Endothelial cell of umbilical vein (primary cell): ENCODE measurements at regions not wholly inside any gene's neighbourhood (a gene's known extent, or its start where the extent isn't known, plus 50 kb on each side); places are given as distances from the start of the nearest gene placed in this dataset.

Source experiments
- BruUV-seq: library from RNA; stranded (reverse); fragments of 400-500 nt; replicated peaks from 2 replicates; lab custom pipeline; 2021; lab: Mats Ljungman, UMichigan
- CTCF ChIA-PET: fragments of 300-600, 350-600 bp; sonication (Branson Sonifier 250); formaldehyde crosslinking; loops from one replicate; lab custom pipeline; 2021; ENCODE audit warnings: antibody characterized with exemption, inconsistent platforms; lab: Charles Lee
- POLR2A ChIA-PET: fragments of 300-600, 350-600 bp; sonication (Branson Sonifier 250); formaldehyde crosslinking; loops from one replicate; lab custom pipeline; 2021; ENCODE audit warnings: antibody characterized with exemption, inconsistent platforms; lab: Charles Lee
- DNase-seq: peaks from one replicate; pipeline ENCODE4 v3.0.0-alpha.2; 2011; ENCODE audit warnings: low read depth, low spot score
- FAIRE-seq: peaks from 2 replicates; lab custom pipeline; 2011; peaks lifted over from hg19 to GRCh38; lab: Jason Lieb, UNC
- H2AFZ ChIP-seq: 2 replicates; pipeline ENCODE4 v1.6.0; 2012; ENCODE audit warnings: low read depth, low read length, control low read depth, inconsistent platforms
- H3K27ac ChIP-seq: 2 replicates; pipeline ENCODE4 v1.5.1; 2011; ENCODE audit warnings: low read depth, mild to moderate bottlenecking, control low read depth, low read length, moderate library complexity; ENCODE audit not compliant: insufficient read depth
- H3K27me3 ChIP-seq, 2 experiments: 2 replicates each; pipeline versions ENCODE4 v1.6.0 to v1.6.1; 2011; ENCODE audit warnings: low read length in 2 of 2, mixed read lengths in 1 of 2; ENCODE audit not compliant: control insufficient read depth in 2 of 2, insufficient read depth in 2 of 2
- H3K36me3 ChIP-seq, 2 experiments: 2 replicates in 1 of 2; 3 replicates in 1 of 2; pipeline ENCODE4 v1.5.1; 2011; ENCODE audit warnings: low read length in 2 of 2, mild to moderate bottlenecking in 1 of 2, moderate library complexity in 1 of 2; ENCODE audit not compliant: control insufficient read depth in 2 of 2, insufficient read depth in 2 of 2; ENCODE audit errors: extremely low read depth in 1 of 2
- H3K4me1 ChIP-seq: 3 replicates; pipeline ENCODE4 v1.5.1; 2011; ENCODE audit warnings: mild to moderate bottlenecking, low read length; ENCODE audit not compliant: control insufficient read depth, insufficient read depth; ENCODE audit errors: extremely low read depth
- H3K4me2 ChIP-seq: 2 replicates; pipeline ENCODE4 v1.6.1; 2011; ENCODE audit warnings: low read length, control low read depth, mixed read lengths; ENCODE audit not compliant: insufficient read depth
- H3K4me3 ChIP-seq, 3 experiments: fragments of 200-600 bp in 1 of 3; sonication (generic), shearing (Covaris generic) in 1 of 3; replicated peaks in 1 of 3; 2 replicates each; pipeline ENCODE4 v1.5.1; 2011 to 2016; ENCODE audit warnings: control low read depth in 3 of 3, low read length in 3 of 3, mild to moderate bottlenecking in 2 of 3, inconsistent platforms in 1 of 3, low read depth in 1 of 3, moderate library complexity in 1 of 3; ENCODE audit not compliant: insufficient read depth in 1 of 3
- H3K79me2 ChIP-seq: 2 replicates; pipeline ENCODE4 v1.6.0; 2012; ENCODE audit warnings: low read length, inconsistent platforms; ENCODE audit not compliant: control insufficient read depth, insufficient read depth
- H3K9ac ChIP-seq: replicated peaks from 2 replicates; pipeline ENCODE3; 2011; ENCODE audit warnings: low read length, control low read depth; ENCODE audit not compliant: insufficient read depth; ENCODE audit errors: extremely low read depth
- H3K9me1 ChIP-seq: replicated peaks from 3 replicates; pipeline ENCODE4 v1.6.0; 2011; ENCODE audit warnings: mild to moderate bottlenecking, low read length; ENCODE audit not compliant: control insufficient read depth, insufficient read depth; ENCODE audit errors: extremely low read depth
- H3K9me3 ChIP-seq: replicated peaks from 2 replicates; pipeline ENCODE4 v1.5.1; 2012; ENCODE audit warnings: low read length, inconsistent platforms; ENCODE audit not compliant: control insufficient read depth, insufficient read depth
- H4K20me1 ChIP-seq: replicated peaks from 2 replicates; pipeline ENCODE3; 2011; ENCODE audit warnings: mild to moderate bottlenecking, low read length; ENCODE audit not compliant: control insufficient read depth, insufficient read depth; ENCODE audit errors: extremely low read depth
- CTCF ChIP-seq, 2 donors: IDR thresholded peaks; 1 replicate in 1 of 2; 2 replicates in 1 of 2; pipeline ENCODE4 v1.5.1; 2011; ENCODE audit warnings: low read length in 2 of 2, mild to moderate bottlenecking in 2 of 2, moderate library complexity in 2 of 2, control low read depth in 1 of 2, inconsistent platforms in 1 of 2, low read depth in 1 of 2; ENCODE audit not compliant: insufficient read depth in 1 of 2; ENCODE audit errors: extremely low read depth in 1 of 2
- EZH2 ChIP-seq: IDR thresholded peaks from 2 replicates; pipeline ENCODE4 v1.6.1; 2012; ENCODE audit warnings: borderline replicate concordance, low read depth, mild to moderate bottlenecking, moderate library complexity, low read length, inconsistent platforms; ENCODE audit not compliant: severe bottlenecking
- FOS ChIP-seq: IDR thresholded peaks from 2 replicates; pipeline ENCODE4 v1.6.1; 2011; ENCODE audit warnings: mild to moderate bottlenecking, low read length, moderate library complexity, borderline replicate concordance; ENCODE audit not compliant: insufficient read depth
- GATA2 ChIP-seq: IDR thresholded peaks from 2 replicates; pipeline ENCODE4 v1.7.0; 2011; ENCODE audit warnings: low read depth, mild to moderate bottlenecking, moderate library complexity, mixed read lengths, low read length; ENCODE audit not compliant: insufficient read length, insufficient read depth
- JUN ChIP-seq: IDR thresholded peaks from 2 replicates; pipeline ENCODE4 v1.6.1; 2011; ENCODE audit warnings: borderline replicate concordance, low read depth; ENCODE audit not compliant: insufficient read length, insufficient read depth
- MAX ChIP-seq: IDR thresholded peaks from 2 replicates; pipeline ENCODE4 v1.6.1; 2011; ENCODE audit not compliant: insufficient read depth, insufficient read length
- MYC ChIP-seq: IDR thresholded peaks from one replicate; pipeline ENCODE4 v1.6.1; 2011; ENCODE audit warnings: mild to moderate bottlenecking, low read depth, low read length
- POLR2A ChIP-seq: IDR thresholded peaks from 2 replicates; pipeline ENCODE4 v1.6.1; 2012; ENCODE audit warnings: low read depth, mild to moderate bottlenecking, control low read depth, low read length
- POLR2AphosphoS5 ChIP-seq: IDR thresholded peaks from 2 replicates; pipeline ENCODE4 v1.6.1; 2012; ENCODE audit warnings: low read depth, mild to moderate bottlenecking, control low read depth, low read length, moderate library complexity; ENCODE audit not compliant: insufficient read depth
- dilution Hi-C: fragments of 300-500 bp; cut with MboI; formaldehyde crosslinking; loops from one replicate; pipeline ENCODE4 v1.15.0; 2019; ENCODE audit warnings: low sequenced_read_pairs; ENCODE audit not compliant: extremely low pct_ligation_motif_present
- intact Hi-C: fragments of 100-400 bp; cut with micrococcal nuclease; formaldehyde crosslinking; loops from one replicate; pipeline ENCODE4 v1.10.0; 2022

- H3K36me3 ChIP-seq, result no peaks in the 10 kb centered on the region
- FAIRE-seq (no peak), DNase-seq (no peak)
- no TSS peak for BruUV-seq
- H3K4me3 ChIP-seq, result no peak overlapping the region
- no peaks in the 10 kb centered on the region for H3K9me1 ChIP-seq
- ChIA-PET POLR2A (no interaction called here), CTCF (no interaction called here)
- peaks cover 4% of the 10 kb centered on the region for H3K4me1 ChIP-seq
- intact Hi-C loops (no loop called here), dilution Hi-C loops (no loop called here)
- no peak overlapping the region for H3K4me2 ChIP-seq
- H3K9ac ChIP-seq, result no peak overlapping the region
- no peaks in the 10 kb centered on the region for H4K20me1 ChIP-seq
- H3K79me2 ChIP-seq, result peaks cover 2% of the 10 kb centered on the region
- H3K27ac ChIP-seq, result no peak overlapping the region
- H2AFZ ChIP-seq, result no peak overlapping the region
- H3K27me3 ChIP-seq, result no peaks in the 10 kb centered on the region
- no peak for TF ChIP-seq FOS
- no peak for TF ChIP-seq GATA2
- TF ChIP-seq POLR2AphosphoS5, result no peak
- TF ChIP-seq MYC, result no peak
- no peak for TF ChIP-seq EZH2
- no peak for TF ChIP-seq CTCF (IDR thresholded peaks at IDR 0.05; ENCODE audit: extremely low read depth in 1 of 2, insufficient read depth in 1 of 2, low read depth in 1 of 2, low read length in 2 of 2)
- no peak for TF ChIP-seq POLR2A
- TF ChIP-seq JUN, result no peak
- TF ChIP-seq MAX, result no peak
- H3K9me3 ChIP-seq, result no peaks in the 10 kb centered on the region
These were observed 282.6 kb upstream of the HSFY2 start for GRCh38 chrY:19056138-19056469.
